Activated T-cell treated with anti-CD3 and anti-CD28 coated beads for 24 hours (primary cell): ENCODE measurements at regions not wholly inside any gene's neighbourhood (a gene's known extent, or its start where the extent isn't known, plus 50 kb on each side); places are given as distances from the start of the nearest gene placed in this dataset.

Source experiments
- DNase-seq: peaks from one replicate; pipeline ENCODE4 v3.0.0-alpha.2; 2020; ENCODE audit warnings: low read depth

DNA sequence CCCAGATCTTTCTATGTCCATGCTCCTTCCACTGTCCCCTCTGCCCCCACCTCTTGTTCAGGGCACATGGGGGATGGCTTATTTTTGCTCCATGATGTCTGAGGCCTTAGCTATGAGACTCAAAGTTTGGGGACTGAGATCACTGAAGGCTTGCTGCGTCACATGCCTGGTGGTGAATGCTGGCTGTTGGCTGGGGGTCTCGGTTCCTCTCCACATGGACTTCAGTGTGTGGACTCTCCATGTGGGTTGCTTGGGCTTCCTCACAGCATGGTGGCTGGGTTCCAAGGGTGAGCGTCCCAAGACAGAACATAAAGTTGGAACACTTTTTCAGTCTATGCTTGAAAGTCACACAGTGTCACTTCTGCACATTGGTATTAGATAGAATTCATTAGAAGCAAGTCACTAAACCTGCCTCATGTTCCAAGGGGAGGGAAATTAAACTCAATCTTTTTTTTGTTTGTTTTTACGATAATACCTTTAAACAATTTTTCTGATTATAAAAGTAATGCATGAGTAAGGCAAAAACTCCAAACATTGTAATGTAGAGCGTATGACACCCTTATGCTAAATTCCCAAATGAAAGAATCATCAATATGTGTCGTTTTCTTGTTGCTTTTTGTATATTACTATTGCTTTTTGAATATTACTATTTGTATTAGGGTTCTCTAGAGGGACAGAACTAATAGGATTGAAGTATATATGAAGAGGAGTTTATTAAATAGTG is 111.7 kb downstream of the MYCN start:
- no peak for DNase-seq

DNA sequence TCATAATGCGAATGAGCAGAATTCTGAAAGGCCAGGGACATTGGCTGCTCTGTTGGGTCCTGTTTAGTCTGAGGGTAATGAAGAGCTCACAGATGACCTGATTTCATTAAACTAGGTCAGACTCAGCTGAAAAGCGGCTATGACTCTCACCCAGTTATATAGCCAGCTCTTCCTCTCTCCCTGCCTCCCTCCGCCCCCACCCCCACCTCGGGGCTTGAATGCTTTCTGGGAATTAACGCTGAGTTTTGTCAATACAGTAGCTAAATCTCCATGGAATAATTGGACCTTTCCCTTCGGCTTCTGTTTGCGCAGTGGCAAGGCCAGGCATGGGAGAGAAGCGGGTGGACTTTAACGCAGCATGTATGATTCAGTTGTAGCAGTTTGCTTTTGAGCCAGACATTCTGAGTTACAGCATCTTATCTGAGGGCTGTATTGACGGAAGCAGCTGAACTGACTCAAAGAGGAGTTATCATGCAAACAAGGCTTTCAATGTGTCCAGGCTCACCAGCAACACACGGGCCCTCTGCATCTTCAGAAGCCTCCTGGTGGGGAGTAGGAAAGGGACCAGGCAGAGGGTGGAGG is 110.6 kb downstream of the MYCN start:
- DNase-seq: no peak

DNA sequence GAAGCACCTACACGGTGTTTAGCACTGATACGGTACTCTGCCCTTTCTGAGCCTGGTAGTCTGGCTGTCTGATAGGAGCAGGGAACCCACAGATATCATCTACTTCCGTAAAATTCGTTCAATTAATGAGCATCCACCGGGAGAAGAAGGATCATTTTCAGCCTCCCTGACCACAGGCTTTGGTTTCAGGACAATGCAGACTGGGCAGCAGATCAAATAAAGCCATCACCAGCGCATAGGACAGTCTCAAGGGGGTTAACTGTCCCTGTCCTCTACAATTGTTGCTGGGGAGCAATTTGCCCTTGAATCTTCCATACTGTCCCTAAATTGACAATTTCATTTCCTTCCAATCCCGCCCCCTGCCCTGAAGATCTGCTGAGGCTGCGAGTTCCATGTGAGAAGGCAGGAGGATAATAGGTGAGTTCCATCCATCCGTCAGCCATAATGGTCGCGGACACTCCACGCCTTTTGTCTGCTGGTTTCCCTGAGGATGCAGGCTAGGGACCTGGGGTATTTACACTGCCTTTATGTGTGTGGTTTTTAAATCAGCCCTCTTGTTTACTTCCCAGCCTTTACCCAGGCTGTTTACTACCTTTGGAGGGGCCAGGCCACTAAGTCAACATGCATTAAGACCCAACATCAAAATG is 110.0 kb downstream of the MYCN start:
- no peak for DNase-seq

DNA sequence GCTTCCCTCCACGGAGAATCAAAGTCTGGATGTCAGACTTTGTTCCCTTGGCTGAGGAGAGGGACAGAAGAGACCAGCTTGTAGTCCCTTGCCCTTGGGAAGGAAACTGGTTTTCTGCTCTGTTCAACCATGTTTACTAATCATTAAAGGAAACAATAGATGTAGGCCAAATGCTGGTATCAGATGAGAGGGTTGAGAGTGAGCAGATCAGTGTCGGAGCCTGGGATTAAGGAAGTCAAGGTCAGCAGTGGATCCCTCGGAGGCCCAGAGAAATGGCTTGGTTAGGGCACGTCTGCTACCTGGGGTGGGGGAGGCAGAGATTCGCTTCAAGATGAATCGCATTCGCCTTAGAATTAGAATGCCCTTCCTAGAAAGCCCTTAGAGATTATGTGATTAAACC is 109.1 kb downstream of the MYCN start:
- no peak for DNase-seq

DNA sequence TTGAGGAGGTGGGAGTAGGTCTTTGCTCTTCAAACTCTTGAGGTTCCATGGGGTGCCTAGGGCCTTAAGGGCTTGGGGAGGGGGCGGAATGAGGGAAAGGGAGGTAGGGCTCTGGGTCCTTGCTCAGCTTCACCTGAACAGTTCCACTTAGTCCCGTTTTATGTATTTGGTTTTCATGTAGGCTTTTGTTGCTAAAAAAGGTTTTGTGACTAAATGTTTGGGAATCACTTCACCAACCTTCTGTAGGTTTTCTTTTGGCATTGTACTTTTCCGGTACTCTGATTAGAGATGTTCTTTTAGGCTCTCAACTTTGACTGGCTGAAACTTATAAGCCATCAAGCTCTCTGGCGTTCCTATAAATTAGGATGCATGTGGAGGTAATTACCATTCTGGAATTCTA is 108.1 kb downstream of the MYCN start:
- DNase-seq: no peak

DNA sequence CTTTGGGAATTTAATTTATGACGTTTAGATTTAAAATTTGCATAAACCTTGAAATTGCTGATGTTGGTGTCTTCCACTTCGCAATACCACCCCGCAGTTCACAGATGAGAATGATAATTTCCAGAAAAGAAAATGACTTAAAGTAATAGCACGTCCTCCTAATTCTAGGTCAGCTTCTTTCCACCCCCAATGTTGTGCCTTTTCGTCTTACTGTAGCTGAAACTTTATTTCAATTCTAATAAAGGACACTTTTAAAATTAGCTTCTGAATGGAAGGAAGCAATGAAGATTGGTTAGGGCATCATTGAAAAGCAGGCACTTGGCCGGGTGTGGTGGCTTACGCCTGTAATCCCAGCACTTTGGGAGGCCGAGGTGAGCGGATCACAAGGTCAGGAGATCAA is 107.4 kb downstream of the MYCN start:
- no peak for DNase-seq

DNA sequence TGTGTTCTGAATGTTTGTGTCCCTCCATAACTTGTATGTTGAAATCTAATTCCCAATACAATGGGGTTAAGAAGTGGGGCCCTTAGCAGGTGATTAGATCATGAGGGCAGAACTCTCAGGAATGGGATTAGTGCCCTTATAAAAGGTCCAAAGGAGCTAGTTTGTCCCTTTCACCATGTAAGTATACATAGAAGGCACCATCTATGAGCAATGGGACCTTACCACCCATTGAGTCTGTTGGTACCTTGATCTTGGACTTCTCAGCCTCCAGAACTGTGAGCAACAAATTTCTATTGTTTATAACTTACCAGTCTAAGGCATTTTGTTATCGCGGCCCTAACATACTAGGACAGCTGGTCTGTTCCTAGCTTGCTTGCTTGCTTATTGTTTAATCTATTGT is 106.3 kb downstream of the MYCN start:
- no peak for DNase-seq

DNA sequence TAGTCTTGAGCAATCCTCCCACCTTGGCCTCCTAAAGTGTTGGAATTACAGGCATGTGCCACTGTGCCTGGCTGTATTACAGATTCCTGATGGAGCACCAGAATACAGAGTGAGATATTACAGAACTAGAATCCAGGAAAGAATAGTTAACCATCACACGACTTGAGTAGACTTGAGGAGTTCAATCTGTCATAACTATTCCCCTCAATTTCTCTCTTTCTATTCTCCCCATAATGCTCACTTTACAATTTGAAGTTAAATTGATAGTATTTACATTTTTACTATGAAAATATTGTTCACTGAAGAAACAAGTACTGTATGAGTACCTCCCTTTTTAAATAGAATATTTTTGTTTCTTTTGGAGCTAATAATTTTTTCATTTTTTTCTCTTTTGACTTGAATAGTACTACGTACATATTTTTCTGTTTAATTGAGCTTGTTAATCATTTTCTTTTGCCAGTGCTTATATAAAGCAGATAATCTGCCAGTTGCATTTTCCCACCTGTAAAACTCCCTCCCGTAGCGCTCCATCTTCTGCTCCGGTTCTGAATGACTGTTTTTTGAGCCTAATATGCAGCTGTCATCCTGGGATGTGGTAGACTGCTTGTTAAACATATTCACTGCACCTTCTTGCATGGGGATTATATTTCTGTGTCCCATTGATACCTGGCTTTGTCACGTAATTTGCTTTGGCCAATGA is 105.5 kb downstream of the MYCN start:
- no peak for DNase-seq

DNA sequence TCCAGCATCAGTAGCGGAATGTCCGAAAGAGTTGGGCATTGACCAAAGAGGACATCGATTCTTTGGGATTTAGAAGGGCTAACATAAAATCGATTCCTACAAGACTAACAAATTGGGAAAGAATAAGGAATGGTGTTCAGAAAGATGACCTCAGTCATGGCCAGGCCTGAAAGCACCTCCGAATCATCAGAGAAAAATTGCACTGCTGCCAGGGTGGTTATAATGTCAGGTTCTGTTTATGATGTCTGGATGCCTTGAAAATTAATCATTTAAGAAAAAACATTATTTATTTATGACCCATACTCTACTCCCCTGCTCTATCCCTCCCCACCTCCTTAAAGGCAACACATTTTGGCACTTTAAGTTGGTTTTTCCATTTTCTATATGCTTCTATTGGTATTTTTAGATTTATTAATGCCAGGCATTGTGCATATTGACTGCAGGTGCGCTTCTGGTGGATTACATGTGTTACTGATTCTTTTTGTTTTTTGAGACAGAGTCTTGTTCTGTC is 104.7 kb downstream of the MYCN start:
- DNase-seq: no peak

DNA sequence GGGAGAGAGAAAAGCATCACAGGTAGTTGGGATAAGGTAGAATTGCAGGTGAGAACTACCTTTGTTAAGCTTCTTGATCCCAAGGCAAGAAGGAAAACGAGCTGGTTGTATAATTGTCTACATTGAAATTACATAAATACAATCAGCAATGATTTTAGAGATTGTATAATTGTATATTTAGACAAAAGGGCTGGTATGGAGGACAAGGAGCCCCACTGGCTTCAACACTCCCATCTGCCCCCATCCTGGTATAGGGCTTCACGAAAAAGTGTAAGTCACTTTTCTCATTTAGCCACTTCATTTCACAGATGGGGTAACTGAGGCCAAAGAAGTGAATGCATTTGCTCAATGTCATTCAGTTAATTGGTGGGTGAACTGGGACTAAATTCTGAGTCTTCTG is 103.3 kb downstream of the MYCN start:
- no peak for DNase-seq

DNA sequence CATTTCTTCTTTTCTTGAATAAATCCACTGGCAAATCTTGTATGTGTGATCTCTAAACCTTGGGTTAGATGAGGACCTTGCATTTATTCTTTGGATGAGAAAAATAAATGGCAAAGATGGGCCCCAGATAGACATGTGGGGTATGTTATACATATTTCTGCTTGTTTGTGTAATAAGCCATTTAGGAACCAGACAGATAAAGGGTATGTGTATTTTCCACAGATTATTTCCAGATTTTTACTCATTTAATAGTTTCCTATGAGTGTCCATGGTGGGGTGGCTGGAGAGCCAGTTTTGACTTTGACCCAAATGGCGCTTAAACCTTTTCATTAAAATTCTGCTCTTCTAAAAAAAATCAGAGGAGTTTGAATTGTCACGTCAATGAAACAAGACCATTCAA is 102.8 kb downstream of the MYCN start:
- no peak for DNase-seq

DNA sequence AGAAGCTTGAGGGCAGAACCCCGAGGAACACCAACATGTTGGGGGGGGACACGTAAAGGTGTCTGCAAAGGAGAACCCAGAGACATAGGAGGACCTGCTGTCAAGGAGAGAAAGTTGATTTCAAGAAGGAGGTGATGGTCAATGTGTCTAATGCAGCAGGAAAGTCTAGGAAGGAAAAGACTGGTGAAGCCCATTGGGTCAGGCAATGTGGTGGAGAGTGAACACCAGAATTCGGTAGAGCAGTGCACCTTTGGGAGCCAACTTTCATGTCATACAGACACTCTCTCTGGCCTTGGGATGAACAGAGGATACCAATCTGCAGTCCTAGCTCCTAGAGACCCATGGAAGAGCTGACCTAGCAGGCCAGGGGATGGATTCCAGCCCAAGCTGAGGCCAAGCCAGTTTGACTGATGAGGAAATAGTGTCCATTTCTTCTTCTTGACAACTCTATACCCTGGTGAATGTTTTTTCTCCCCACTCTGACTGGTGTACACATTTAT is 101.9 kb downstream of the MYCN start:
- DNase-seq: no peak

DNA sequence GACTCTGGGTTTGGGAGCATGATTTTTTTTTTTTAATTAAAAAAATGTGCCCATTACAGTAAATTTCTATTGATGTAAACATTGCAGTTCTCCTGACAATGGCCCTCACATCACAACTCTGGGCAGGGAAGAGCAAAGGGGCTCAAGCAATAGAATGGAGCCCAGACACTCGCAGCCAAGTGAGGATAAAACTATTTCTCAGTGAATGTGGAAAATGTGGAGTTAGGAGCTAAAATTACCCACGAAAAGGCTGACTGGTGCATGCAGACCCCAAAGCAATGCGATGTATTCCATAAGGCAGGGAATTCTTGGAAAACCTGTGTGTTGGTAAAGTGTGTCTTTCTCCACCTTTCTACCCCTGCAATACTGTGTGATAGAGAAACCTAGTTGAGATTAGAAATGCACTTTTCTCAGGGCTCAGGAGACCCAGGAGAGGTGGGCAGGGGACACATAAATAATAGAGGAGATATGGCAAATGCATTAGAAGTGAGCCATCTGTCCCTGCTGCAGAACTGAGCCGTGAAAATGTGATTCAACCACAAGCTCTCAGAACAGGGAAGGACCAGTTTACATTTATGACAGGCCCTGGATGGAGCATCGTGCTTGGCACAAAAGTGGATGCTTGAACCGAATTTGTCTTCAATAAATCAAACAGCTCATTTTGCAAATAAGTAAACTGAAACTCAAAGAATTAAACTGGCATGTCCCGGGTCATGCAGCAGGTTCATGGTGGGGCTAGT is 100.1 kb downstream of the MYCN start:
- DNase-seq: no peak

DNA sequence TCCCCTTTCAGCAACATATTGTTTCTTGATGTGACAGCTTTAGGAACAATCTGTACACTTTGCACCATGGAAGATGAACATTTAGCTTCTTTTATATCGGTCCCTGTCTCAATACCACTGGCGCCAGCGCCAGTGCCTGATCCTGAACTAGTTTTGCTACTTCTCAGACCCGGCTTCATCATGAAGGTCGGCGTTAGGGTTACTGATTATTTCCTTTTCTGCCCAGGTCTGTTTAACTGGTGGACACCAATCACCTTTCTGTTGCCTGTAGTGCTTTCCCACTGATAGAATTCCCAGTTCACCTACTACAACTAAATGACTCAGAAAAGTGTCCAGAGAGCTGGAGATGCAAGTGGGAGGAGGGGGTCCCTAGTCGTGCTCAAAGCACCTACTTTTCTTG is 99.5 kb downstream of the MYCN start:
- no peak for DNase-seq

DNA sequence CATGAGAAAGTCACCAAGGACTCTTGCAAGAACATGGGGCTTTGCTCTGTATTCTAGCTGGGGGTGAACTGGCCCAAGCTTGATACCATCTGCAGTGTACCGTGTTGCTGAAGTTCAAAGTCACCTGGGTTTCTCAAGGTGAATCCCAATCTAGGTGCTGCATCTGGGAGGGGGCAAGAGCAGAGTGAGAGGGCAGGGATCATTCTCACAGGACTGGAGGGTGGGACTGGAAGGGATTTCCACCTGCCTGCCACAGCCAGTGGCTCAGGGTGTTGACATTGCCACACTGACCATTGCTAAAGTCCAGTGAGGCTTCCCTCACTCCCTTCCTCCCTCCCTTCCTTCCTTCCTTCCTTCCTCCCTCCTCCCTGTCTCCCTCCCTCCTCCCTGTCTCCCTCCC is 98.7 kb downstream of the MYCN start:
- DNase-seq: no peak

DNA sequence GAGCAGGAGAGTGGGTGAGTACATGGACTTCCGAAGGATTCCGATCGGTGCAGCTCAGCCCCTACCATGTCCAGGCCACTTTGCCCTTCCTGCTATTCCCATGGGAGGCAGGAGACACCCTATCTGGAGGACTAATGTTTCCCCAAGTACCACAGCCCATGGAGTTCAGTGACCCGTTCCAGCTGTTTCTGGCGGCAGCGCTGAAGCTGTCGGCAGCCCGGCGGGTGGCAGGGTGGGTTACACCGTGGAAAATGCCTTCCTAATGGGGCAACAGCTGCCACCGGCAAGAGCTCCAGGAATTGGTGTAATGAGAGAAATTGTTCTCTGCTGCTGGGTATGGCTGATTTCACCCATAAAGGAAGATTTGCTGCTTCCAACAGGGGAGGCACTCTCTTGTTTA is 98.3 kb downstream of the MYCN start:
- DNase-seq: no peak

DNA sequence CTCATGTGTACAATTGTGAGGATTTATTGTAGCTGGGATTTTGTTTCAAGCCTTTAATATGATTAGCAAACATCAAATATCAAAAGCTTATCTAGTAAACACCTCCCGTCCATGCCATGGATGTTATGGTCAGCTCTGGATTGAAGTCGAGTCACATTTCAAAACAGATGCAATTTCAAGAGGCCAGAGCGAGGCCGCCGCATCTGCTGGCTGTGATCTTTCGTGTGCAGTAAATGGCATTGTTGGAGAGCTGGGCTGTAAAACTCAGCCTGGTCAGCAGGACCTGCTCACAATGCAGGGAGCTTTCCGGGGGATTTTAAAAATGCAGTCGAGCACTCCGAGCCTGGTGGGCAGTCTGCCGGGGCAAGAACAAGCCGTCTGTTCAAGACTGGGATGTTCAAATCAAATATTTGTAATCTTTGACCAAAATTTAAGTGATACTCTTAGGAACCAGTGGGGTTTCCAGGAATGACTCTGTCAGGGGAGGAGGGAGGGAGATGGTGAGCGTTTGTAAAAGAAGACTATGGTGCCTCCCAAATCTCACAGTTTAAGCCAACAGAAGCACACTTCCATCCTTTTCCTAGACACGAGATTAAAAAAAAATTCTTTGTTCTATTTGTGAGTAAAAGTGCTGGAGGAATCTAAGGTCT is 97.6 kb downstream of the MYCN start:
- no peak for DNase-seq

DNA sequence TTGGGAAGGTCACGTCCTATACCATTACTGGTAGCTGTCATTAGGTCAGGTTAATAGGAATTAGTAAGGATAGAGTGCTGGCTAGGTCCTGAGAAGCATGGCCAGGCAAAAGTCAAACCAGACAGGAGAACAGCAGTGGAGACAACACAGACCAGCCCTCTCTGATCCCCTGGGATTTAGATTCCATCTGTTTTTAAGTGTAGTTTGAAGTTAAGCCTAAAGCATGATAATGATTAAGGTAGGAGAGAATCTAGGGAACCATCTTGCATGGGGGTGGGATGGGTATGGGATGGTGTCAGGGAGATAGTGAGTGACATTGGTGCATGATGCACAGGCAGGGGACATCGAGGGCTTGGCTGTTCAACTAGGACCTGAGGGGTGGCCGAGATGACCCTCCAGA is 96.6 kb downstream of the MYCN start:
- DNase-seq: no peak

DNA sequence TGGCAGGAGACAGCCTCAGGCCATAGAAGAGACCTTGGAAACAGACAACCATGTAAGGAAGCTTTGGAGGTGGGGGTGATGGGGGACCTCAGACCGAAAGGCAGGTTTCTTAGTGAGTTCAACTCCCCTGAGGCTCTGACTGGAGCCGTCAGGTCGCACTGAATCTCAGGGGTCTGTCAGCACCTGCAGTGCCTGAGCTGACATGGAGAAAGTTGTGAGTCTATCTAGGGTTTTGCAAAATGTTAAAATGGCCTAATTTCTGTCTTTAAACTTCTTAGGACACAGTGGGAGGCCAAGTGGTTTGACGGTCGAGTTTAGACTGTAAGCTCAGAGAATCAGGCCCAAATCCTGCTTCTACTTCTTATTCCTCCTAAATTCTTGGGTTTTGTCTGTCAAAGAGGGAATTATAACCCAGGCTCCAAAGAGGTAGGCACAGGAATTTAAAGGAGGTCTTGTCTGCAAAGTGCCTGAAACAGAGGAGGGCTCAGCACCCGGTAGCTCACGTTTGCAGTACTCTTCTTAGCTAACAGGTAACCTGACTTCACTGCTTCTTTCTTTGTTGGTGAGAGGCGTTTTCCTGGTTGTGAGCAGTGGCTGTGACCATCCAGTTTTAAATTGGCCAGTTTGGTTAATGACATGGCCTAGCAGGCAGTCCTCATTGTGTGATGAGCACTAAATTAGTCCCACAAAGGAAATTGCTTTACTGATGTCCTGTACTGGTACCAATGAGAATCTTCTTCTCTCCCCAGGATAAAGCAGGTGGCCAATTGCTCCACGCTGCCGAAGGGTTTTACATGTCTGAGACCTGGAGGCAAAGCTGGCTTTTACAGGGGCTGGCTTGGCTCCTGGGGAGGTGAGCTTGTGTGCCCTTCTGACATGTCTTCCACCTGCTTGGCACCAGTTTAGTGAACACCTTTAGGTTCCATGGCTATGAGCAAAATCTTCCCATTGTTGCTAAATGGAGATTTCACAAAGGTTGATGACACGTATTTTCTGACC is 95.7 kb downstream of the MYCN start:
- no peak for DNase-seq
